ENCODE measurements at regions not wholly inside any gene's neighbourhood (a gene's known extent, or its start where the extent isn't known, plus 50 kb on each side); places are given as distances from the start of the nearest gene placed in this dataset.

DNA sequence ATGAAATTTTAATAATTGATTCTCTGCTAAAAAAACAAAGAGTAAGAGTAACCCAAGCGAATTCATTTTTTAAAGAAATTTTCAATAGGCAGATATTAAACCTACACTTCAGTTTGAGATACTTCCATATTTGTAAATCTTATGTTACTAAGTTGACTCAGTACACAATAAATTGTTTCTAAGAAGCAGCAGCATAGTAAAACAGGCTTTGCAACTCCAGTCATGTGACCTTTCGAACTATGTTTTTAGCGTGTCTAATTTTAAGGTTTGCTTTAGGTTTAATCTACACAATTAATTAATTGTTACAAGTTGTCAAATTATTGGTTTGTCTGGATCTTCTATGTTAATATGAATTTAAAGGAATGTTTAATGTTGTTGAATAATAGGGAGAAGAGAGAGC is 708.9 kb upstream of the CITED2 start:
- TF ChIP-seq RAD21 (conservative IDR thresholded peaks at IDR 0.05) (no peak), EZH2 (IDR thresholded peaks at IDR 0.05; ENCODE audit: borderline replicate concordance, insufficient read depth, low read length, poor library complexity, severe bottlenecking) (no peak), SMC3 (conservative IDR thresholded peaks at IDR 0.05; ENCODE audit: poor library complexity) (no peak)
- TF ChIP-seq, protein P1, sequence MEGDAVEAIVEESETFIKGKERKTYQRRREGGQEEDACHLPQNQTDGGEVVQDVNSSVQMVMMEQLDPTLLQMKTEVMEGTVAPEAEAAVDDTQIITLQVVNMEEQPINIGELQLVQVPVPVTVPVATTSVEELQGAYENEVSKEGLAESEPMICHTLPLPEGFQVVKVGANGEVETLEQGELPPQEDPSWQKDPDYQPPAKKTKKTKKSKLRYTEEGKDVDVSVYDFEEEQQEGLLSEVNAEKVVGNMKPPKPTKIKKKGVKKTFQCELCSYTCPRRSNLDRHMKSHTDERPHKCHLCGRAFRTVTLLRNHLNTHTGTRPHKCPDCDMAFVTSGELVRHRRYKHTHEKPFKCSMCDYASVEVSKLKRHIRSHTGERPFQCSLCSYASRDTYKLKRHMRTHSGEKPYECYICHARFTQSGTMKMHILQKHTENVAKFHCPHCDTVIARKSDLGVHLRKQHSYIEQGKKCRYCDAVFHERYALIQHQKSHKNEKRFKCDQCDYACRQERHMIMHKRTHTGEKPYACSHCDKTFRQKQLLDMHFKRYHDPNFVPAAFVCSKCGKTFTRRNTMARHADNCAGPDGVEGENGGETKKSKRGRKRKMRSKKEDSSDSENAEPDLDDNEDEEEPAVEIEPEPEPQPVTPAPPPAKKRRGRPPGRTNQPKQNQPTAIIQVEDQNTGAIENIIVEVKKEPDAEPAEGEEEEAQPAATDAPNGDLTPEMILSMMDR (IDR thresholded peaks at IDR 0.05; ENCODE audit: poor library complexity, severe bottlenecking), result no peak

All from neural cell (in vitro differentiated cells).